ENCODE measurements at regions not wholly inside any gene's neighbourhood (a gene's known extent, or its start where the extent isn't known, plus 50 kb on each side); places are given as distances from the start of the nearest gene placed in this dataset.
A peak's percentile ranks its signal among the peaks of the same experiment; 100 is the strongest.

DNA sequence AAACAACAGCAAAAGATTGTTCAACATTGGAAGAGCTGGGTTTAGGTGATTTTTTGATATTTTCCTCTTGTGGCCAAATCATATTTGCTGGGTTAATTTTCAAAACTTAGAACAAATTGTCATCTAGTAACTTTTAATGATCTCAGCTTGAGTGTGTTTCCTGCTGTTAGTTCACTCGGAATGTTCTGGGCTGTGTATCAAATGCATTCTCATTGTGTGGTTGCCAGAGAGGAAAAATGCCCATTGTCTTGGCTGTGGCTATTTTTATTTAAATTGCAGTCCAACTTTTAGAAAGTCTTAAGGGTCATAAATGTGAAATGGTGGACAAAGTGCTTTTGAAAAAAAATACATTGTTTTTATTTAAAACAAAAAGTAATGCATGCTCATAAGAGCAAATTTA, 542.0 kb downstream of the TNS3 start:
- no peaks in the 10 kb centered on the region for H3K27me3 ChIP-seq (replicated peaks; ENCODE audit: control insufficient read depth, insufficient read depth, low read length)
- DNase-seq (ENCODE audit: low read depth) = peak; percentile 64

DNA sequence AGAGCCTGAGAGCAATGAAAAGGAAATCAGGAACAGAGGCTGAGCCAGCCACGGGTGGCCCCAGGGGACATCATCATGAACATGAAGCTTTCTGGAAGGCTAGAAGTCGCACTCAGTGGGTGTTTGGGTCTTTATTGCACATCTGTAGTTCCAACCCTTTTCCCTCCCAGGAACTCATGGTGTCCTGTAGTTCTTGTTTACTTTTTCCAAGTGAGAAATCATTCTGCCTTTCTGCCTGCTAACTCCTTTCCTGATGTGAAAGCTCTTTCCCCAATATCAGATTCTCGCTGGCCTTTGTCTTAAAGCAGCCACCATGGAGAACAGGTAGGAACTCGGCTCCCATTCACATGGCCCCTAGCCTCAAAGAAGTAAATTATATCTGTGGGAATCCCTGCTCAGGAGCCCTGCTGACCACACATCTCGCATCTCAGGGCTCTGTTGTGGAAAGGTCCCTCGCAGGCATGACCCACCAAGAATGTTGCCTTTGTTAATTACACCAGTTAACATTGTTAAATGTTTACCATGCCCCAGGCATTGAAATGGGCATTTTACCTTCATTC, 542.7 kb downstream of the TNS3 start:
- H3K27me3 ChIP-seq (replicated peaks; ENCODE audit: control insufficient read depth, insufficient read depth, low read length) = no peaks in the 10 kb centered on the region
- H3K36me3 ChIP-seq (ENCODE audit: control insufficient read depth, insufficient read depth, low read length, severe bottlenecking) = no peaks in the 10 kb centered on the region
- peak overlapping the region; percentile 52 for H3K9ac ChIP-seq (ENCODE audit: low read length)
- DNase-seq (ENCODE audit: low read depth) = no peak
- no peak overlapping the region for H3K4me3 ChIP-seq (ENCODE audit: low read length)
- peaks cover 31% of the 10 kb centered on the region for H3K4me1 ChIP-seq (ENCODE audit: control insufficient read depth, insufficient read depth, low read length)
- H3K9me3 ChIP-seq (ENCODE audit: control insufficient read depth, low read length) = no peaks in the 10 kb centered on the region

More for the DNA sequence above, 542.0 kb downstream of the TNS3 start:
- Histone ChIP-seq H3K9me3 (ENCODE audit: control insufficient read depth, low read length) (no peaks in the 10 kb centered on the region), H3K36me3 (ENCODE audit: control insufficient read depth, insufficient read depth, low read length, severe bottlenecking) (no peaks in the 10 kb centered on the region), H3K4me1 (ENCODE audit: control insufficient read depth, insufficient read depth, low read length) (peaks cover 38% of the 10 kb centered on the region), H3K9ac (ENCODE audit: low read length) (peak overlapping the region; percentile 52), H3K4me3 (ENCODE audit: low read length) (no peak overlapping the region)

DNA sequence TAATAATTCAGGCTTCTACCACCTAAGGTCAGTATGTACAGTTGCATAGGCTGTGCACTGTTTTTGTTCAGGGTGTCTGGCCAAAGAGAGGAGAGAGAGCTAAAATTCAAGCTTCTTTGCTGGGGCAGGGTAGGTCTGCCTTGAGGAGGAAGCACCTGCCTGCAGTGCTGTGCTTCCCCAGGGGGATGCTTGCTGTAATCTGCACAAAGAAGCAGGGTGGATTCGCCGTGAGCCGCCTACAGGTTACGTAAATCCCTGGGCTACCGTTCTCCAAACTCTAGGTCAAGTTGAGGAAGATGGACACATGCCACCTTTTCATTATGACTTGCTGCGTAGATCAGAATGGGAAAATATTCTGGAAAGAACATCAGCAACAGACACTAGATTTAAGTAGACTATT, 543.3 kb downstream of the TNS3 start:
- no peak for DNase-seq (ENCODE audit: low read depth)
- Histone ChIP-seq H3K4me1 (ENCODE audit: control insufficient read depth, insufficient read depth, low read length) (peaks cover 31% of the 10 kb centered on the region), H3K27me3 (replicated peaks; ENCODE audit: control insufficient read depth, insufficient read depth, low read length) (no peaks in the 10 kb centered on the region), H3K36me3 (ENCODE audit: control insufficient read depth, insufficient read depth, low read length, severe bottlenecking) (no peaks in the 10 kb centered on the region), H3K9ac (ENCODE audit: low read length) (no peak overlapping the region), H3K4me3 (ENCODE audit: low read length) (no peak overlapping the region), H3K9me3 (ENCODE audit: control insufficient read depth, low read length) (no peaks in the 10 kb centered on the region)

DNA sequence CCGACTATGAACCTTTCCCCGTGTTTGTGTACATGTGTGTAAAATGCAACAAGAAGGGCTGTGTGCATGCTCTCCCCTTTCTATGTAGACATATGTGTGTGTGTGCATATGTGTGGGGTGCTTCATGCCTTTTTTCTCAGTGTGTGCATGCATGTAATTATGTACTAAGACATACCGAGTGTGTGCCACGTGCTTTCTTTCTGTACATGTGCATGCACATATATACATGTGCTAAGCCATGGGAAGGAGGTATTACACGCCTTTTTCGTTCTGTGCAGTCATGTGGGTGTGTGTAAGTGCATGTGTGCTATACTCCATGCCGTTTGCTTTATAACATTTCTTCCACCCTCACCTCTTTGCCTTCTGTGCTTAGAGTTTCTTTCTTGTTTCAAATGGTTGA, 544.3 kb downstream of the TNS3 start:
- Histone ChIP-seq H3K36me3 (ENCODE audit: control insufficient read depth, insufficient read depth, low read length, severe bottlenecking) (no peaks in the 10 kb centered on the region), H3K9me3 (ENCODE audit: control insufficient read depth, low read length) (no peaks in the 10 kb centered on the region), H3K4me1 (ENCODE audit: control insufficient read depth, insufficient read depth, low read length) (peaks cover 34% of the 10 kb centered on the region), H3K9ac (ENCODE audit: low read length) (no peak overlapping the region), H3K27me3 (replicated peaks; ENCODE audit: control insufficient read depth, insufficient read depth, low read length) (no peaks in the 10 kb centered on the region), H3K4me3 (ENCODE audit: low read length) (no peak overlapping the region)
- no peak for DNase-seq (ENCODE audit: low read depth)

DNA sequence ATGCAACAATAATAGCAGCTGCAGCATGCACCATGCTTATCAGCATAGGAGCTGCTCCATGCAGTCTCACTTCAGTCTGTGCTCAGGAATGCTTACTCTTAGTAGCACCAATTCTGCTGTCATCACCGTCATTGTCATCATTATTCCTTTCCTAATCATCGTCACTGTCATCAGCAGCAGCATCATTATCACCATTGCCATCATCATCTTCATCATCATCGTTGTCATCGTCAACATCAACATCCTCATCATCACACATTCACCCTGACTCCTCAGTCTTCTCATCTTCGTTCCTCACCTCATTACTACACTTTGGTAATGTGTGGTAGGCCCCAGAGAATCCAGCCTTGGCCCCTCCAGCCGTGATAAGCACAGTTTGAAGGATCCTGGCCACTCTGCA, 545.0 kb downstream of the TNS3 start:
- Histone ChIP-seq H3K4me1 (ENCODE audit: control insufficient read depth, insufficient read depth, low read length) (peaks cover 41% of the 10 kb centered on the region), H3K9ac (ENCODE audit: low read length) (no peak overlapping the region), H3K27me3 (replicated peaks; ENCODE audit: control insufficient read depth, insufficient read depth, low read length) (no peaks in the 10 kb centered on the region), H3K36me3 (ENCODE audit: control insufficient read depth, insufficient read depth, low read length, severe bottlenecking) (no peaks in the 10 kb centered on the region), H3K9me3 (ENCODE audit: control insufficient read depth, low read length) (no peaks in the 10 kb centered on the region), H3K4me3 (ENCODE audit: low read length) (no peak overlapping the region)
- no peak for DNase-seq (ENCODE audit: low read depth)

DNA sequence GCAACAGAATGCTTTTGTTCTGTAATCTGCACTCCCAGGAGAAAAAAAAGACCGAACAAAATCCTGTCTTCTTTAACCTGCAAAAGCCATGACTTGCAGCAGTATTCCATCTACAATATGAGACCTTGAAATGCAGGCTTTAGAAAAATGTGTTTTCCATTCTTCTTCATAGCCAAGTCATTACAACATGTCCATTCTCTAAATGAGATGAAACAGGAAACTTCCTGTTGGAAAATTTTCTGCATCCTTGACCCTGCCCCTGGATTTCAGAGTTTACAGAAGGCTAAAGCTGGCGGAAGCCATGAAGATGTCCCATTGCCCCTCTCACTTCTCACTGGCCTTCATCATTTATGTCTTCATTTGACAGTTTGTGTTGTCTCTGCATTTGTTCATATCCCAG, 546.4 kb downstream of the TNS3 start:
- no peak overlapping the region for H3K4me3 ChIP-seq (ENCODE audit: low read length)
- H3K27me3 ChIP-seq (replicated peaks; ENCODE audit: control insufficient read depth, insufficient read depth, low read length) = no peaks in the 10 kb centered on the region
- no peak overlapping the region for H3K9ac ChIP-seq (ENCODE audit: low read length)
- H3K9me3 ChIP-seq (ENCODE audit: control insufficient read depth, low read length) = no peaks in the 10 kb centered on the region
- no peaks in the 10 kb centered on the region for H3K36me3 ChIP-seq (ENCODE audit: control insufficient read depth, insufficient read depth, low read length, severe bottlenecking)
- peaks cover 39% of the 10 kb centered on the region for H3K4me1 ChIP-seq (ENCODE audit: control insufficient read depth, insufficient read depth, low read length)
- DNase-seq (ENCODE audit: low read depth) = peak; percentile 58

DNA sequence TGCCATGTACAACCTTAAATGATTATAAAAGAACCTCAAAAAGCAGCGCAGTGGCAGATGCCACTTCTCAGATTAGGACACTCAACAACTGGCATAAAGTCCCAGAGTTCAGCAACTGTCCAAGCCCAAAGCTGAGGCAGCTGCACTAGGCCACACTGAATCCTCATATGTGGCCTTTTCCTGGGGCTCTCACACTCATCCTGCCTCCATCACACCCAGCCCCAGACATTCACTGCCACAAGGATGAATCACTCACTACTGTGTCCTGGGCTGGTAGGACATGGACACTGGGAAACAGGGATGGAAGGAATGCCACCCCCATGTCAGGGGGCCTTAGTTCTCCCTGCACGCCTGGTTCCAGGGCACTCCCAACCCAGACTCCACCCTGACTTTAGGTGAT, 547.7 kb downstream of the TNS3 start:
- no peak overlapping the region for H3K9ac ChIP-seq (ENCODE audit: low read length)

DNA sequence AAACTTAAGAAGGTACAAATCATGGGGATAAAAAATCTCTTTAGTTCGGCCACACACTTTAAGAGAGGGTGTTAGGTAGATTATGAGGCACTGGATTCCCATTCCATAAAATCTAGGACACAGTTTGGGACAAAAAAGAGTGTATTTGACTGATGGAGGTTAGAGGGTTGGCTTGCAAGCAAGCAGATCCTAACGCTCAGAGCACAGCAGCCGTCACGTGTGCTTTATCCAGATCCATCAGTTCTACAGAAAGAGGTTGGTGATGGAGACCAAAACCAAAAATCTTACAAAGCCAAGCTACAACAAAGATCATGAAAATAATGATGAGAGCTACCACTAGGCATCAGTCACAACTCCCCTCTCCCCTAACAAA, 549.4 kb downstream of the TNS3 start:
- no peak for DNase-seq (ENCODE audit: low read depth)
- no peak overlapping the region for H3K4me3 ChIP-seq (ENCODE audit: low read length)
- H3K9me3 ChIP-seq (ENCODE audit: control insufficient read depth, low read length) = no peaks in the 10 kb centered on the region
- peaks cover 21% of the 10 kb centered on the region for H3K4me1 ChIP-seq (ENCODE audit: control insufficient read depth, insufficient read depth, low read length)
- no peaks in the 10 kb centered on the region for H3K36me3 ChIP-seq (ENCODE audit: control insufficient read depth, insufficient read depth, low read length, severe bottlenecking)
- peak overlapping the region; percentile 45 for H3K9ac ChIP-seq (ENCODE audit: low read length)
- H3K27me3 ChIP-seq (replicated peaks; ENCODE audit: control insufficient read depth, insufficient read depth, low read length) = no peaks in the 10 kb centered on the region

More for the DNA sequence above, 547.7 kb downstream of the TNS3 start:
- no peak for DNase-seq (ENCODE audit: low read depth)
- Histone ChIP-seq H3K4me3 (ENCODE audit: low read length) (no peak overlapping the region), H3K9me3 (ENCODE audit: control insufficient read depth, low read length) (no peaks in the 10 kb centered on the region), H3K36me3 (ENCODE audit: control insufficient read depth, insufficient read depth, low read length, severe bottlenecking) (no peaks in the 10 kb centered on the region), H3K27me3 (replicated peaks; ENCODE audit: control insufficient read depth, insufficient read depth, low read length) (no peaks in the 10 kb centered on the region), H3K4me1 (ENCODE audit: control insufficient read depth, insufficient read depth, low read length) (peaks cover 26% of the 10 kb centered on the region)

DNA sequence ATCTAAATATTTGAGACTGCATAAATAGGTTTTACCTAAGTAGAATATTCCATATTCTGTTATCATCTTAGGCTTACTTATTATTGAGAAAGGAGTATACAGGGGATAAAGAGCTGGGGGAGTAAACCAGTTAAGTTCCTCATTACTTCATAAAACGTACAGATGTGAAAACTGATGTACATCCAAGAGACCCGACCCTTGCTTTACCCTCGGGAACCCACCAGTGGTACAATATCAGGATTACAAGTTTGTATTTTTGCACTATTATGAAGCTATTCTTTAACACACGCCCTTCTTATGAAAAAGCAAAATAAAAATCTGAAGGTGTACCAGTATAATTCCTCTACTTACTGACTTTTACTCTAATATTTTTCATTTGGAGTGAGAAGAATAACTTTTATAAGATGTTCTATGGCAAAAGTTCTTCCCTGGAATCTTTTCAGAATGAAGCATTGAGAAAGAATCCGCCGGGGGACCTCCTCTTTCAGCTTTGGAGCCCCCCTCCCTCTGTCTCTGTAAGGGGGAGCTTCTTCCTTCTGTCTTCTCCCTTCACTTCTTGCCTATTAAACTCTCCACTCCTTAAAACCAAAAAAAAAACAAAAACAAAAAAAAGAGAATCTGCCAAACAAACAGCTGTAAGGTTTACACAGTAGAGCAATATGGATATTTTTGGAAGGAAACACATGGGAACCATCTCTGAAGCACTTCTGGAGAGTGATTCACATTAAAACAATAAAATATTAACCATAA, 550.0 kb downstream of the TNS3 start:
- Histone ChIP-seq H3K36me3 (ENCODE audit: control insufficient read depth, insufficient read depth, low read length, severe bottlenecking) (no peaks in the 10 kb centered on the region), H3K4me1 (ENCODE audit: control insufficient read depth, insufficient read depth, low read length) (peaks cover 21% of the 10 kb centered on the region), H3K9me3 (ENCODE audit: control insufficient read depth, low read length) (no peaks in the 10 kb centered on the region), H3K9ac (ENCODE audit: low read length) (peak overlapping the region; percentile 45), H3K27me3 (replicated peaks; ENCODE audit: control insufficient read depth, insufficient read depth, low read length) (no peaks in the 10 kb centered on the region), H3K4me3 (ENCODE audit: low read length) (no peak overlapping the region)
- DNase-seq (ENCODE audit: low read depth) = no peak

DNA sequence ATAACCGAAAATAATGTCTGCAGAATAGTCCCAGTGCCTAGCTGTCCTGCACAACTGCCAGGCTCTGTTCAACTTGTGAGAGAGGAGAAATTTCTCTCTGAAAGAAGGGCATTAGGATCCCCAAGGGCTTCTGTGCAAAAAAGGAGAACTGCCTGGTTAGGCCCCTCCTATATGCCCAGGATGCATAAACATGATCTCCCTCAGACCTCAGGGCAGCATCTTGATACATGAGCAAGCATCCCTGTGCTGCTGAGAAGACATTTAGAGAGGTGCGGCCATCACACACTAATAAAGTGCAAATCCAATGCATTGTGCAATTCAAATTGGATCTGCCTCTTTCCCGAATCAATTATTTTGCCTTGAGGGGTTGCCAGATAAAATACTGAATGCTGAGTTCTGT, 553.6 kb downstream of the TNS3 start:
- DNase-seq (ENCODE audit: low read depth) = no peak
- peaks cover 18% of the 10 kb centered on the region for H3K4me1 ChIP-seq (ENCODE audit: control insufficient read depth, insufficient read depth, low read length)
- H3K27me3 ChIP-seq (replicated peaks; ENCODE audit: control insufficient read depth, insufficient read depth, low read length) = no peaks in the 10 kb centered on the region
- no peaks in the 10 kb centered on the region for H3K9me3 ChIP-seq (ENCODE audit: control insufficient read depth, low read length)
- no peak overlapping the region for H3K9ac ChIP-seq (ENCODE audit: low read length)
- no peak overlapping the region for H3K4me3 ChIP-seq (ENCODE audit: low read length)
- no peaks in the 10 kb centered on the region for H3K36me3 ChIP-seq (ENCODE audit: control insufficient read depth, insufficient read depth, low read length, severe bottlenecking)

DNA sequence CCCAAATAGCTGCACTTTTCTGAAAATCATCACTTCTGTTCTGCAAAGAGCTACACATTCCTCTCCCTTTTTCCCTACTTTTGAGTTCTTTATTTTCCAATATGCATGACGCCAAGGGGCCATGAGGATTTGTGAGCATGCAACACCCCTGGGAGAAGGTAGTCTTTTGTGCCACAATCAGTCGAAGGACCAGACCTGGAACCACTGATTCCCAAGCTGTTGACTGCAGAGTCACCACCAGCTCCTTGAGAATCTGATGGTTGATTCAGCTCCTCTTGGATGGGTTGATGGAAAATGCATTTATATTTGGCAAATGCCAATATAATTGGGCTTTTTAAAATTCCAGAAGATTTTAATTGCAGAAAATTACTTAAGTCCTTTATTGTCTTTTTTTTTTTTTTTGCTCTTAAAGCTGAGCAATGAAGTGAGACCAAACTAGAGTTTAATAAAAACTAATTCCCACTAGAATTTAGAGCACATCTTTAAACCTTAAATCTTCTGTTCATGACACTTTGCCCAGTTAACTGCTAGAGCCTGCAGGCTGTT, 554.1 kb downstream of the TNS3 start:
- no peaks in the 10 kb centered on the region for H3K9me3 ChIP-seq (ENCODE audit: control insufficient read depth, low read length)

More for the DNA sequence above, 554.1 kb downstream of the TNS3 start:
- DNase-seq (ENCODE audit: low read depth) = no peak
- no peak overlapping the region for H3K4me3 ChIP-seq (ENCODE audit: low read length)
- H3K27me3 ChIP-seq (replicated peaks; ENCODE audit: control insufficient read depth, insufficient read depth, low read length) = no peaks in the 10 kb centered on the region
- H3K9ac ChIP-seq (ENCODE audit: low read length) = no peak overlapping the region
- no peaks in the 10 kb centered on the region for H3K36me3 ChIP-seq (ENCODE audit: control insufficient read depth, insufficient read depth, low read length, severe bottlenecking)
- H3K4me1 ChIP-seq (ENCODE audit: control insufficient read depth, insufficient read depth, low read length) = peaks cover 18% of the 10 kb centered on the region
